T-helper 2 cell (primary cell): ENCODE measurements at regions not wholly inside any gene's neighbourhood (a gene's known extent, or its start where the extent isn't known, plus 50 kb on each side); places are given as distances from the start of the nearest gene placed in this dataset.
"Not testable (repeated sequence)": the region's sequence is repeated elsewhere in the genome, so short reads cannot be mapped to it uniquely, and the experiment has no call there.

Experiments
- DNase-seq, 5 experiments: peaks; one replicate each; pipeline versions ENCODE4 v3.0.0 to v3.0.0-alpha.2; 2012 to 2022

GRCh38 chr20:11705512-11705911 is 212.2 kb upstream of the BTBD3 start:
- no peak for DNase-seq

DNA sequence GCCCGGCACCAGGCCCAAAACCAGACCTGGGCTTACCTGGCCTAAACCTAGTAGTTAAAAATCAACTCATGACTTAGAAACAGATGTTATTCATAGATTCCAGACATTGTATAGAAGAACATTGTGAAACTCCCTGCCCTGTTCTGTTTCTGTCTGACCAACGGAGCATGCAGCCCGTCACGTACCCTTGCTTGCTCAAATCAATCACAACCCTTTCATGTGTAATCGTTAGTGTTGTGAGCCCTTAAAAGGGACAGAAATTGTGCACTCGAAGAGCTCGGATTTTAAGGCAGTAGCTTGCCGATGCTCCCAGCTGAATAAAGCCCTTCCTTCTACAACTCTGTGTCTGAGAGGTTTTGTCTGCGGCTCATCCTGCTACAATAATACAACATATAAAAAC is 209.5 kb upstream of the BTBD3 start:
- not testable (repeated sequence) for DNase-seq

DNA sequence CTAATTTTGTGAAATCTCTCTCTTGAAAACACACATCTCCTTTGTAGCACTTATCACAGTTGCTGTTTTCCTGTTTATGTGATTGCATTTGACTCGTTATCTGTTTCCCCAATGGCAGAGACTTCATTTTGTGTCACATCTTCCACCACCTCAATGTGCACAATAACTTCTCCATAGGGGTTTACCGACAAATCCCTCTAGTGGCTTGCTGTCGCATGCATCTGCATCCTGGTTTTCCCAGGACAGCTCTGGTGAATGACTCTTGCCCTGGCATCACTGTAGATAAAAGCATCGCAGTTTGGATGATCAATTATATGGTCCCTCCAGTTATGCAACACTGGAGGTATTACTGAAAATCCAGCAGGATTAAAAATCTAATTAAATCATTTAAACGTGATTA is 206.5 kb upstream of the BTBD3 start:
- DNase-seq, result no peak

GRCh38 chr20:11712639-11713160 is 205.0 kb upstream of the BTBD3 start:
- DNase-seq, result no peak

GRCh38 chr20:11714886-11715285 is 202.8 kb upstream of the BTBD3 start:
- DNase-seq, result no peak

DNA sequence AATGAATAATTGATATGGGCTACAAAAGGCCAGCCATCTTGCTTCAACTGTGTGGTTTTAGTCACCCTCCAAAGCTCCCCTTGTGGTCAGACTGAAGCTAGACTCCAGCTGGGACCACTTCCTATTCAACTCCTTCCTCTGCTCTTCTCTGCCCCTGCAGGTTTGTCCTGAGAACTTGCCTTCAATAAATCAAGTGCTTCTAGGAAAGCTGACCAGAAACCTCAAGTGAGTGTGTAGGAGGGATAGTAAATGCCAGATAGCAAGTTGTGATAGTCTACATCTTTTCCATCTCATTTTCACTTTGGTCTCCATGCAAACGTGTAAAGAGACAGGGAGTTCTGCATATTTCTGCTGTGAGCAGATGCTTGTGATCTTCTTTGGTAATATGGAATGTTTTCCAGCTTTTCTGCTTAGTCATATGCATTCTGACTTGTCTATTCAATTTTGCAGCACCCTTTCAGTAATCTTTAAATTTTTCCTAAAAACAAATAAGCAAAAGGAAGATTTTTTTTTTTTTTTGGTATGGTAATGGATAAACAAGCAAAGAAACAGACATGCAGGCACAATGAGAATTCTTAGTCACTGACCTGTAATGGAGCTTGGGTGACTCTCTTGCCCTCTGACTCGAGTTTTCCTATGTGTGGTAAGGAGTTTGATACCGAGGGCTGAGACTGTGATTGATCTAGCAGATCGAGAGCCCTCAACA is 201.3 kb upstream of the BTBD3 start:
- DNase-seq, result no peak

GRCh38 chr20:11716945-11717248 is 200.8 kb upstream of the BTBD3 start:
- no peak for DNase-seq

DNA sequence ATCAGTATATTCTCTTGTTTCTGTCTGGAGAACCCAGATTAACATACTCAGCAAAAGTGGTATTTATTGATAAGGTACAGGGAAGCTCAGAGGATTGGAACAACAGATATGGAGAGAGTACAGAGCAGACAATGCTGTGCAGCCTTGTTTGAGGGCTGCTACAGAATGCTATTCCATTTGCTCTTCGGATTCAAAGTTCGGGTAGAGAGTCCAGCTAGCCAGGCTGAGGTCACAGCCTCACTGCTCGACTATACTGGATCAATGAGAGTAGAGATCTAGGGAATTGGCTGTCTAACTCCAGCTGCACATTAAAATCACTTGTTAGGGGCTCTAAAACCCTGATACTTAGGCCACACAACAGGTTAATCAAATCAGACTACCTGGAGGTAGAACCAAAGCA is 200.1 kb upstream of the BTBD3 start:
- DNase-seq, result no peak

DNA sequence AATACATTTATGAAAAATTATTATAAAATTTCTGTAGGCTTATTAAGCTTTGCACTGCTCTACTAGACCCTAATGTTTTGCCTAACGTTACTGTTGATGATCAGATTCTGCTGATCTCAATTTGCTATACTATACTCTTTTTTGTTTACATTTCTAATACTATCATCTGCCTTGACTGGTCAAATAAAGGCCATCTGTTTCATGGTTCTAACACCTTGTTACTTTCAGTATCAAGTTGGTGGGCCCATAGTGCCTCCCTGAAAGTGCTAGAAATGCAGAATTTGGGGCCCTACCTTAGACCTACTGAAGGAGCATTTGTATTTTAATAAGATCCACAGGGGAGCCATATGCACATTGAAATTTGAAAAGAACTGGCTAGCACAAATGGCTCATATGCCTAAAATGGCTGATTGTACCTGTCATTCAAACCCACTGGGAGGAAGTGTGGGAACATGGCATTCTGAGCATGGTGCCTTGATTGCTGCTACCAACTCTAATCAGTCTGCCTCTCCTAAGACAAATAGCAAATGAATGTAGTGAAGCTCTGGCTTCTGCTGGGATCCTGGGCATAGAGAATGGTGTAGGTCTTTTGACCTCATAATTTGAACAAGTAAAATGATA is 199.1 kb upstream of the BTBD3 start:
- no peak for DNase-seq

GRCh38 chr20:11719153-11719552 is 198.5 kb upstream of the BTBD3 start:
- DNase-seq, result no peak

- DNase-seq, result no peak
Observed at GRCh38 chr20:11721411-11721810, 196.3 kb upstream of the BTBD3 start.

- no peak for DNase-seq
Observed at GRCh38 chr20:11724097-11724496, 193.6 kb upstream of the BTBD3 start.

- DNase-seq, result no peak
Observed at GRCh38 chr20:11726026-11726425, 191.7 kb upstream of the BTBD3 start.

- DNase-seq, result no peak
Observed at GRCh38 chr20:11727708-11728107, 190.0 kb upstream of the BTBD3 start.

DNA sequence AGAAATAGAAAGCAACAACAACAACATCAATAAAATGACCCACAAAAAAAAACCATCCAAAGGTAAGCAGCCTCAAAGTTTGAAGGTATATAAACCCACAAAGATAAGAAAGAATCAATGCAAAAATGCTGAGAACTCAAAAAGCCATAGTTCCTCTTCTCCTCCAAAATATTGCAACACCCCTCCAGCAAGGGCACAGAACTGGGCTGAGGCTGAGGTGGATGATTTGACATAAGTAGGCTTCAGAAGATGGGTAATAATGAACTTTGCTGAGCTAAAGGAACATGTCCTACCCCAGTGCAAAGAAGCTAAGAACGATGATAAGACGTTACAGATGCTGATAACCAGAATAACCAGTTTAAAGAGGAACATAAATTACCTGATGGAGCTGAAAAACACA is 188.8 kb upstream of the BTBD3 start:
- DNase-seq, result no peak

DNA sequence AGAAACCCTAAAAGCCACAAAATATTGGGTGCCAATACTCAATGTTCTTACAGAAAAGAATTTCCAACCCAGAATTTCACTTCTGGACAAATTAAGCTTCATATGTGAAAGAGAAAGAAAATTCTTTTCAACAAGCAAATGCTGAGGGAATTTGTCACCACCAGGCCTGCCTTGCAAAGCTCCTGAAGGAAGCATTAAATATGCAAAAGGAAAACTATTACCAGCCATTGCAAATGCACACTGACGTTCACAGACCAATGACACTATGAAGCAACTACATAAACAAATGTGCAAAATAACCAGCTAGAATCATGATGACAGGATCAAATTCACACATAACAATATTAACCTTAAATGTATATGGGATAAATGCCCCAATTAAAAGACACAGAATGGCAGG is 187.9 kb upstream of the BTBD3 start:
- no peak for DNase-seq

GRCh38 chr20:11734431-11734830 is 183.3 kb upstream of the BTBD3 start:
- DNase-seq, result no peak

GRCh38 chr20:11738852-11739251 is 178.8 kb upstream of the BTBD3 start:
- no peak for DNase-seq

- DNase-seq, result no peak
Observed at GRCh38 chr20:11740975-11741374, 176.7 kb upstream of the BTBD3 start.

- DNase-seq, result no peak
Observed at GRCh38 chr20:11745145-11745544, 172.5 kb upstream of the BTBD3 start.

GRCh38 chr20:11748436-11748835 is 169.3 kb upstream of the BTBD3 start:
- DNase-seq, result no peak

- no peak for DNase-seq
Observed at GRCh38 chr20:11752336-11752735, 165.4 kb upstream of the BTBD3 start.

DNA sequence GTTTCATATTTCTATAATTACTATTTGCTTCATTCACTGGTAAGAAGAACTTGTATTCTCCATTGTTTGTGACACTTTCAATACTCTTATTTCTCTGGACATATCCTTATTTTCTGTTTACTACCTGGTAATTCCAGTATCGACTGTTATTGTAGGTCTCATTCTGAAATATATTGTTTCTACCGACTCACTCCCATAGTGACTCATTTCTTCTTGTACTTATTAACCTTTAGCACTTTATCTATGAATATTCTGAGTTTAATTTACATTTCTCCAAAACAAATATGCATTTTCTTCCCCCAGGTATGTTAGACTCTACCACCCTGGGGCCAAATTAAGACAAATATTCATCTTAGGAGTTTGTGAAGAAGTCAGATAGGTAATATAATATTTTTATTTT is 164.5 kb upstream of the BTBD3 start:
- no peak for DNase-seq

DNA sequence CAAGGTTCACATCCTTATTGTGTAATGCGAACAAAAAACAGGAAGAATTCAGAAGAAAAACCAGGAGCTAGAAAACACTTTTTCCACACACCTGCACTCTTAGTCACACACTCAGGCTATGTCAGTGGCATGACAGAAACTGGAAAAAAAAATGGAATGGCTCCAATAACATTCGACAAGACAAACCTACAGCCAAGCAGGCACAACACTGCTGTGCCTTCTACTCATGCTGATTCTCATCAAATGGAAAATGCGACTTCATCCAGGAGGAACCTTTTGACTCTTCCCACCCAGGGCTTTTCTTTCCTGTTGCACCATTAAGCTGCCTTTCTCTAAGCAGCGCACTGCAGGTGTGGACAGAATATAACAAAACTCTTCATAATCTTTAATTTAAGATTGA is 163.2 kb upstream of the BTBD3 start:
- DNase-seq, result no peak
